K562 (cell line): ENCODE measurements at regions not wholly inside any gene's neighbourhood (a gene's known extent, or its start where the extent isn't known, plus 50 kb on each side); places are given as distances from the start of the nearest gene placed in this dataset.

Experiments
- ATAC-seq: fragments of 200-7000 bp; cut with Tn5 transposase; 3 replicates; pipeline ENCODE4 v1.9.1; 2020; ENCODE audit warnings: moderate library complexity
- BruUV-seq: library from RNA; stranded (reverse); fragments of 400-500 nt; replicated peaks from 2 replicates; lab custom pipeline; 2021; lab: Mats Ljungman, UMichigan
- CTCF ChIA-PET: fragments of 300-600 bp; formaldehyde crosslinking; extraction: SDS; loops from one replicate; lab custom pipeline; 2021; ENCODE audit warnings: low intra/inter-chr PET ratio; lab: Yijun Ruan, JAX
- POLR2A ChIA-PET: fragments of 300-600, 350-650 bp; sonication (Branson Sonifier 250); formaldehyde crosslinking; extraction: SDS; loops from one replicate; lab custom pipeline; 2021; ENCODE audit warnings: antibody characterized with exemption, inconsistent platforms; lab: Yijun Ruan, JAX
- DNase-seq, 4 experiments: peaks; one replicate each; pipeline versions ENCODE4 v3.0.0 to v3.0.0-alpha.2; 2011 to 2018; ENCODE audit warnings: low spot score in 3 of 4, mixed read lengths in 3 of 4; ENCODE audit errors: extremely low read depth in 1 of 4
- FAIRE-seq: peaks from 2 replicates; lab custom pipeline; 2011; peaks lifted over from hg19 to GRCh38; lab: Jason Lieb, UNC
- H2AFZ ChIP-seq: 2 replicates; pipeline ENCODE4 v1.6.0; 2011; ENCODE audit warnings: low read depth, low read length, control low read depth, inconsistent platforms
- H3K27ac ChIP-seq: fragments of 200-600 bp; 3 replicates; pipeline ENCODE4 v1.8.0; 2011; ENCODE audit warnings: low read depth, mild to moderate bottlenecking, control low read depth, inconsistent platforms, low read length, moderate library complexity, mixed read lengths; ENCODE audit errors: extremely low read depth
- H3K27me3 ChIP-seq, 2 experiments: fragments of 300-600 bp in 1 of 2; 2 replicates in 1 of 2; 3 replicates in 1 of 2; pipeline versions ENCODE4 v1.6.0 to v1.8.0; 2011; ENCODE audit warnings: inconsistent platforms in 2 of 2, low read length in 2 of 2, mild to moderate bottlenecking in 1 of 2, mixed read lengths in 1 of 2, moderate library complexity in 1 of 2; ENCODE audit not compliant: control insufficient read depth in 2 of 2, insufficient read depth in 2 of 2
- H3K36me3 ChIP-seq: fragments of 300-600 bp; 3 replicates; pipeline ENCODE4 v1.8.0; 2011; ENCODE audit warnings: mild to moderate bottlenecking, low read length, inconsistent platforms; ENCODE audit not compliant: control insufficient read depth, insufficient read depth
- H3K4me1 ChIP-seq, 2 experiments: fragments of 200-600 bp in 1 of 2; replicated peaks in 1 of 2; 2 replicates in 1 of 2; 3 replicates in 1 of 2; pipeline versions ENCODE4 v1.5.1 to v1.8.0; 2011; ENCODE audit warnings: inconsistent platforms in 2 of 2, low read length in 2 of 2, mild to moderate bottlenecking in 1 of 2, mixed read lengths in 1 of 2, moderate library complexity in 1 of 2; ENCODE audit not compliant: control insufficient read depth in 2 of 2, insufficient read depth in 2 of 2
- H3K4me2 ChIP-seq: 2 replicates; pipeline ENCODE4 v1.6.1; 2011; ENCODE audit warnings: low read length, control low read depth, inconsistent platforms, mixed read lengths; ENCODE audit not compliant: insufficient read depth
- H3K4me3 ChIP-seq: fragments of 200-600 bp; sonication (generic), shearing (Covaris generic); 2 replicates; pipeline ENCODE4 v1.5.1; 2016; ENCODE audit warnings: control low read depth, inconsistent platforms
- H3K79me2 ChIP-seq: fragments of 200-600 bp; 3 replicates; pipeline ENCODE4 v1.8.0; 2011; ENCODE audit warnings: low read length, inconsistent platforms; ENCODE audit not compliant: control insufficient read depth, insufficient read depth
- H3K9ac ChIP-seq, 2 experiments: 2 replicates each; pipeline versions ENCODE4 v1.6.0 to v1.6.1; 2011; ENCODE audit warnings: low read depth in 2 of 2, low read length in 2 of 2, control low read depth in 1 of 2, inconsistent platforms in 1 of 2, mild to moderate bottlenecking in 1 of 2, mixed read lengths in 1 of 2; ENCODE audit not compliant: insufficient read depth in 1 of 2
- H3K9me1 ChIP-seq: one replicate; pipeline ENCODE4 v1.6.0; 2011; ENCODE audit warnings: inconsistent platforms, mild to moderate bottlenecking, low read length, moderate library complexity; ENCODE audit not compliant: control insufficient read depth, insufficient read depth
- H3K9me3 ChIP-seq: replicated peaks from 2 replicates; pipeline ENCODE4 v1.5.1; 2011; ENCODE audit warnings: low read depth, low read length, inconsistent platforms; ENCODE audit not compliant: control insufficient read depth, insufficient read depth
- H4K20me1 ChIP-seq: replicated peaks from 2 replicates; pipeline ENCODE4 v1.6.1; 2011; ENCODE audit warnings: low read length, inconsistent platforms, mixed read lengths; ENCODE audit not compliant: control insufficient read depth, insufficient read depth
- AFF4 ChIP-seq: sonication (generic); formaldehyde crosslinking; IDR thresholded peaks from 2 replicates; pipeline ENCODE4 v1.8.0; 2023; ENCODE audit warnings: mild to moderate bottlenecking, missing genetic modification reagents
- ARID4B ChIP-seq: sonication (generic); formaldehyde crosslinking; IDR thresholded peaks from 2 replicates; pipeline ENCODE4 v1.8.0; 2022; ENCODE audit warnings: mild to moderate bottlenecking, missing genetic modification reagents
- ATF7 ChIP-seq: fragments of 450-650 bp; IDR thresholded peaks from 2 replicates; pipeline ENCODE4 v1.7.1; 2014; ENCODE audit warnings: mild to moderate bottlenecking, moderate library complexity
- CBFB ChIP-seq: sonication (generic); formaldehyde crosslinking; IDR thresholded peaks from 2 replicates; pipeline ENCODE4 v1.4.0; 2020; ENCODE audit warnings: mild to moderate bottlenecking, missing genetic modification reagents
- FOXJ3 ChIP-seq: sonication (generic); formaldehyde crosslinking; IDR thresholded peaks from 2 replicates; pipeline ENCODE4 v1.4.0; 2020; ENCODE audit warnings: mild to moderate bottlenecking, missing genetic modification reagents
- HMGXB4 ChIP-seq: sonication (generic); formaldehyde crosslinking; IDR thresholded peaks from 2 replicates; pipeline ENCODE4 v1.8.1; 2023; ENCODE audit warnings: mild to moderate bottlenecking, missing genetic modification reagents
- KDM5B ChIP-seq: fragments of 200-600 bp; sonication (generic); IDR thresholded peaks from 2 replicates; pipeline ENCODE4 v1.6.1; 2012; ENCODE audit warnings: low read depth, mild to moderate bottlenecking, moderate library complexity, low read length, control low read depth, inconsistent platforms; ENCODE audit not compliant: insufficient replicate concordance
- KLF16 ChIP-seq: IDR thresholded peaks from 2 replicates; pipeline ENCODE4 v1.6.1; 2016; ENCODE audit warnings: antibody characterized with exemption
- MAFF ChIP-seq: IDR thresholded peaks from 2 replicates; pipeline ENCODE4 v1.6.1; 2012; ENCODE audit warnings: low read length, improper control_type of control experiment
- MEF2D ChIP-seq: conservative IDR thresholded peaks from 2 replicates; pipeline ENCODE4 v1.6.1; 2016; ENCODE audit warnings: low read depth, missing genetic modification characterization, missing compliant biosample characterization
- NFIC ChIP-seq: fragments of 450-650 bp; IDR thresholded peaks from 2 replicates; pipeline ENCODE4 v1.6.1; 2017; ENCODE audit warnings: mild to moderate bottlenecking, inconsistent platforms
- PHTF2 ChIP-seq: fragments of 250-450 bp; sonication (Bioruptor Pico); IDR thresholded peaks from 2 replicates; pipeline ENCODE4 v1.5.0; 2021; ENCODE audit warnings: mild to moderate bottlenecking
- SIN3B ChIP-seq: fragments of 450-650 bp; IDR thresholded peaks from 2 replicates; pipeline ENCODE4 v1.6.1; 2017; ENCODE audit warnings: low read depth, mild to moderate bottlenecking, moderate library complexity
- STAT5B ChIP-seq: fragments of 250-450 bp; sonication (Bioruptor Pico); IDR thresholded peaks from 2 replicates; pipeline ENCODE4 v1.8.0; 2021; ENCODE audit warnings: mild to moderate bottlenecking, inconsistent platforms
- ZNF140 ChIP-seq: fragments of 250-450 bp; sonication (Bioruptor Pico); IDR thresholded peaks from 2 replicates; pipeline ENCODE4 v1.8.0; 2021; ENCODE audit warnings: moderate library complexity, mild to moderate bottlenecking, inconsistent platforms
- ZNF347 ChIP-seq: fragments of 450-650 bp; formaldehyde crosslinking; IDR thresholded peaks from 2 replicates; pipeline ENCODE4 v1.4.0; 2020; ENCODE audit warnings: low read depth, mild to moderate bottlenecking, moderate library complexity
- WGBS: fragments of 100-300 bp; shearing (Covaris generic); methylation state at CpG from one replicate; pipeline ENCODE4 v1.1.6; 2016; ENCODE audit warnings: low coverage, mixed read lengths; ENCODE audit not compliant: insufficient coverage; ENCODE audit errors: missing lambda C conversion rate; 5-methylcytosine and 5-hydroxymethylcytosine counted together
- in situ Hi-C: fragments of 300-500 bp; cut with MboI; formaldehyde crosslinking; loops from 4 replicates; pipeline ENCODE4 v1.15.0; 2018; ENCODE audit warnings: inconsistent platforms, mixed read lengths
- intact Hi-C: fragments of 100-400 bp; cut with micrococcal nuclease; formaldehyde crosslinking; loops from 2 replicates; pipeline ENCODE4 v1.14.2; 2022

GRCh38 chr10:126833542-126833941 is 71.7 kb upstream of the DOCK1 start:
- Histone ChIP-seq H3K79me2 (no peaks in the 10 kb centered on the region), H3K27me3 (no peaks in the 10 kb centered on the region), H3K9ac (no peak overlapping the region), H3K4me1 (no peaks in the 10 kb centered on the region), H3K9me3 (no peaks in the 10 kb centered on the region), H2AFZ (no peak overlapping the region), H3K4me2 (no peak overlapping the region), H3K9me1 (no peaks in the 10 kb centered on the region), H3K27ac (no peak overlapping the region), H3K36me3 (no peaks in the 10 kb centered on the region), H3K4me3 (no peak overlapping the region), H4K20me1 (no peaks in the 10 kb centered on the region)
- ChIA-PET POLR2A (no interaction called here), CTCF (no interaction called here)
- BruUV-seq = no TSS peak
- FAIRE-seq = no peak
- DNase-seq = no peak
- WGBS = 0% methylated on average over 5 of the region's 5 CpGs
- ATAC-seq = no peak
- in situ Hi-C loops = no loop called here
- intact Hi-C loops = no loop called here
- TF ChIP-seq HMGXB4 (no peak), SIN3B (no peak), ARID4B (CRISPR knock-in tag) (no peak), MEF2D (tag) (no peak), PHTF2 (CRISPR knock-in tag) (no peak), AFF4 (CRISPR knock-in tag) (no peak), KLF16 (no peak), ZNF140 (no peak), ATF7 (no peak), STAT5B (CRISPR knock-in tag) (no peak), NFIC (no peak), CBFB (CRISPR knock-in tag) (no peak), KDM5B (no peak), ZNF347 (CRISPR knock-in tag) (no peak), FOXJ3 (CRISPR knock-in tag) (no peak), MAFF (no peak)
